GM21367 (cell line): ENCODE measurements at regions not wholly inside any gene's neighbourhood (a gene's known extent, or its start where the extent isn't known, plus 50 kb on each side); places are given as distances from the start of the nearest gene placed in this dataset.

Source experiments
- ATAC-seq: cut with Tn5 transposase; IDR thresholded peaks from one replicate; pipeline ENCODE4 v1.9.1; 2021; ENCODE audit not compliant: unreplicated experiment

- ATAC-seq, result no peak
Observed at GRCh38 chr5:147036691-147037245, 158.2 kb upstream of the PPP2R2B start.

DNA sequence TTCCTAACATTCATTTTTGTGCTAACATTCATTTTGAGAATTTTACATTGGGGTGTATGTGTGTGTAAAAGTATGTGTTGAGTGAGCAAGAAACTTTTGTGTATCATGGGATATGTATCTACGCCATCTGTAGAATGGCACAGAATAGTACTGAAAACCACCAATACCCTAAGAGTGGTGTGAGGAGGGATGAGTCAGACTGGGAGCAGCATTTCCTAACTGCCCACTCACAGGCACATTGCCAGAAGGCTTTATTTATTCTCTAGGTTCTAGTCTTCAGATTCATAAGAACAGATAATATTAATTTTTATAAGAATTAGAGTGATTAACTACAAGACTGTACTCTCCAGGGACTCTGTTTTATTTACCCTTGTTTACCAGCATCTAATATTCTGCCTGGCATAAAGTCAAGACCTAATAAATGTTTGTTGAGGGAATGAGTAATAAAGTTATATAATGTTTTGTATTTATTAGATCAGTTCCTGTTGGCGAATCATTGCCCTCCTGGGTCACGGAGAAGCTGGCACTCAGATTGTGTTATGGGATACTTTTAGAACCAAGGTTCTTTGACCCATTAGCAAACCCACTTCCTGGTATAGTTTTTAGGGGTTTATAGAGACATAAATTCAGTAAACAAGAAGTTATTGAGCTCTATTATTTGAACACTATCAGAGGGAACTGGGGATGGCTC, 159.1 kb upstream of the PPP2R2B start:
- no peak for ATAC-seq

DNA sequence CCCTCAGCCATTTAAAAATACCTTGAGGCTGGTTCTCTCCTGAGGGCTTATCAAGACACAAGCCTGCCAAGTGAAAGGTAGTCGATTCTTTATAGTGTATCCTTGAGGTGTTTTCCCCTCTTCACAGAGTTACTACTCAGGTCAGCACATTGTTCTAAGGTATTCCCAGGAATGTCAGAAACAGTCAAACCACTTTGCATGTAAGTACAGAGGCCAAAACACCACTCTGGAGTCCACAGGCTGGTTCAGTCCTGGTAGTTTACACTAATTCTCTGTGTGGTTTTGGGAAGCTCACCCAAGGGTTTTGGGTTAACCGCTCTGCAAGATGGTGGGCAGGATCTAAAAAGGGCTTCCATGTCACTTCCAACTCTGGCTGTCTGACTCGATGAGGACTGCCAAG, 162.3 kb upstream of the PPP2R2B start:
- no peak for ATAC-seq

DNA sequence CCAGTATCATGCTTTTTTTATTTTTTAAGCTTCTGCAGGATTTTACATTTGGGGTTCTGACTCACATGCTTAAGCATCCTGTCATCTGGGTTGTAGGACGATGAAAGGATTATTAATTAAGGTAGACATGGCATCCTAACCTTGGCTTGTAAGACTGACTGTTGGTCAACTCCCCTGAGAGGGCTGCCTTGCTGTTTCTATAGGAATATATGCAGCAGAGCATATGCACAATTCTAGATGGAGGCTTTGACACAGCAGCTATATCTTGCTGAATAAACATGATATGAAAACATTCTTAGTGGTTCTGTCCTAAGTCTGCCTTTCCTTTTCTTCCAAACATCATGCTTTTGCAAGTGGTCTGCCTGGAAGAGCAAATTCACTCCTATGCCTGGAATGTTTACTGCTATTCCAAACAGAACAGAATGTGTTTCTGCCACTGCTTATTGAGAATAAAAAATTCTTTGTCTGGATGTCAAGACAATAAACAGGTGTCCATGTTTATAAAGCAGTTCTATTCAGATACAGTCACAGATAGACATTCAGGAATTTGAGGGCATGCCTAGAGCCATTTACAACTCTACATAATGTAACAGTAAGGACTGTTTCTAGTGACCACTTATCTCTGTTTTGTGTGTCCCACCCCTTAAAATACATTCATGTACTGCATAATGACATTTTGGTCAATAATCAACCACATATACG, 166.2 kb upstream of the PPP2R2B start:
- ATAC-seq, result no peak

- ATAC-seq, result no peak
Observed at GRCh38 chr5:147045290-147045689, 166.7 kb upstream of the PPP2R2B start.

DNA sequence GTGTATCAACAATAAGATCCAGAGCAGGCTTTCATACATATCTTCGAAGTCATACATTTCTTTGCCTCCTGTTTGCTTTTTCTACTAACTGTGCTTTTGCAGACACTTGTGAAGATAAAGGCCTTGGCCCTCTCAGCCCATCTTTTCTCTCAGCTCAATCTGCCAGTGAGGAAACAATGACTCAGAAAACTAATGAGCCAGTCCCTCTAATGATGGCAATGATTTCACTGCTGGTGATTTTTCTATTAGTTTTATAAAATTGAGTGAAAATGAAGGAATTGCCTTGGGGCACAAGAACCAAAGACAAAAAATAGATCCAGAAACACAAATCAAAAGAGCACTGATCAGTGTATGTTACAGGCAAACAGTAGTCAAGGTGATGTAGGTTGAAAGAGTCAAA, 167.7 kb upstream of the PPP2R2B start:
- no peak for ATAC-seq

DNA sequence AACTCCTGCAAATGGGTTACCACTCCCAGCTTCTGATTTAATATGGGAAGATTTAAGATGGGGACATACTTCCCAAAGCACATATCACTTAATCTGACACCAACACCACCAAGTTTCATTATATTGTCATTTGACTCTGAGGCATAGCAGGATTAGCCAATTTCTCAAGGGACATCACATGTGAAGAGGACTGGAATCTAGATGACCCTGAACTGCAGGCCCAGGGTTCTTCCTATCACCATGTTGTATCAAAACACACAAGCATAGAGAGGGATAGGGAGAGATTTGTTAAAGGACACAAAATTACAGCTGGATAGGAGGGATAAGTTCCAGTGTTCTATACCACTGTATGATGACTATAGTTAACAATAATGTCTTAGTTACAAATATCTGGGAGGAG, 168.3 kb upstream of the PPP2R2B start:
- ATAC-seq, result no peak

GRCh38 chr5:147049764-147050163, 171.2 kb upstream of the PPP2R2B start:
- no peak for ATAC-seq

- no peak for ATAC-seq
Observed at GRCh38 chr5:147050172-147050571, 171.6 kb upstream of the PPP2R2B start.

DNA sequence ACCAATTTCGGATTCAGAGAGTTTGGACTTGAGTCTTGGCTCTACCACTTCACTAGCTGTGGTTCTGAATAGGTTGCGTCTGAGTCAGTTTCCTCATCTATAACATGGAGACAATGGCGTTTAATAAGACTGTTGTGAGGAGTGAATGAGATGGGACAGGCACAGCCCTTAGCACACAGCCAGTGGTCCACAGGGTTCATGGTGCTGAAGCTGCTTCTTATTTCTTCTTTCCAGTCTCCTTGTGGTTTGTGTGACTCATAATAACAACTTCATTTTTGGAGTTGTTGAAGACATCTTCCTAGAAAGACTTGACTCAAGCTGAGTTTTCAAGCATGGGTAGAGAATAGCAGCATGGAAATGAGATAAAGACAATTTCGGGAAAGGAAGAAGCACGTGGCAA, 172.6 kb upstream of the PPP2R2B start:
- ATAC-seq, result no peak

GRCh38 chr5:147052519-147052918, 174.0 kb upstream of the PPP2R2B start:
- ATAC-seq, result no peak

GRCh38 chr5:147055089-147055826, 176.7 kb upstream of the PPP2R2B start:
- no peak for ATAC-seq

GRCh38 chr5:147055850-147056566, 177.5 kb upstream of the PPP2R2B start:
- no peak for ATAC-seq

DNA sequence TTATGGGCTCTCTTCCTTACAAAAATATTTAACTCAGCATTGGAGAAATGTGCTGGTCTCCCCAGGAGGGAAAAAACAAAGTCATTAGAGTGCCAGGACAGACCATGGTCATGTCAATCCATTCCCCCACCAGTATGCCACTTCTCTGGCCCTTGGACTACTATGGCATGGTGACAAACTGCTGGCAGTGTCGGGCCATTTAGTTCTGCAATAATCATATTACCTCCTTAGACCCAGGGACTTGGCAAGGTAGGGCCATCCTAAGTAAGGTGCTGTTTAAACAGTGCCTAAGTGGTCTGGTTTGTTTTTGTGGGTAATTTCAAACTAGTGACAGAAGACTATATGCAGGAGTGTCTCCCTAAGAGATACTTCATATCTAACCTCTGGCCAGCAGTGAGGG, 177.8 kb upstream of the STK32A start:
- no peak for ATAC-seq

DNA sequence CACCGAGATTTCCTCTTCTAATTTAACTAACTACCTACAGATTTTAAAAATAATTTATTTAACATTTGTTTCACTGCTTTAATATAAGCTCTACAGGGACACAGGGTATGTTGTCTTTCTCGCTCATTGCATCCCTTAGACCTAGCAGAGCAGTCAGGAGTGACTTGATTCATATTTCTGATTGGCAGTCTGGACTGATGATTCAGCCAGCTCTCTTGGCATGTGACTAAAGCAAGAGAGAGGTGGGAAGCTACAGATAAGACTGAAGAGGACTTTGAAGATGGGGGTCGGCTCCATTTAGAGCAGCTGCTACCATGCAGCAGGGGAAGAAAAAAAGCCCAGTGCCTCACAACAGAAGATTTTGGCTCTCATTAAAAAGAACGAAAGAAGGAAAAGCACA, 173.4 kb upstream of the STK32A start:
- no peak for ATAC-seq

DNA sequence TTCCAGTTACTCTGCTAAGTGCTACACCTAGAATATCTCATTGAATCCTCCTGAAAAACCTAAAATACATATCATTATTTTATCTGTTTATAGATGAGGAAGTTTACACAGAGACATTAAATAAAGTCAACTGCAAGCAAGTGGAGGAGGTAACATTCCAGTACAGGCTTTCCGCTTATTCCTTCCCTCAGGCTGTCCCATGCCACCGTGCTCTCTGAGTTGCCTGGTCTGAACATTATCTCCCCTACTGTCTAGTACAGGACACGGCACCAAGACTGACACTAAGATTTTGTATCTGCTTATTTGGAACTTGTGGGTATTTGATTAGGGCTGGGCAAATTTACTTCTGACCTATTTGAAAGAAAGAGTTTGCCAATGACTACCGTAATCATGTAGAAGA, 172.4 kb upstream of the STK32A start:
- no peak for ATAC-seq

- ATAC-seq, result no peak
Observed at GRCh38 chr5:147063943-147064342, 170.9 kb upstream of the STK32A start.

DNA sequence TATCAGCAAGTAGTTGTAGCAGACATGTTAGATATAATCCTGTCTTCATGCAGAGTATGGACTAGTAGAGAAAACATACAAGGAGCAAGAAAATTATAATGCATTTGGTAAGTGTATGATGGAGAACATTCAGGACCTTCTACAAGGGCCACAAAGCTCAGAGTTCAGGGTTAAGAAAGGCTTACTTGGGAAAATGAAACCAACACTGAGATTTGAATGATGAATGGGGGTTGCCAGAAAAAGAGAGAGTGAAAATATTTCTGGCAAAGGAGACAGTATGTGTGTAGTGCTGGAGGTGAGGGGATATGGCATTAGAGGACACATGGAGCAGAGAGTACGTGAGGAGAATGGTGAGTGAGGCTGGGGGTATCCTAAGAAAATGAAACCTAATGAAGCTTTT, 169.8 kb upstream of the STK32A start:
- ATAC-seq, result peak; percentile 69

DNA sequence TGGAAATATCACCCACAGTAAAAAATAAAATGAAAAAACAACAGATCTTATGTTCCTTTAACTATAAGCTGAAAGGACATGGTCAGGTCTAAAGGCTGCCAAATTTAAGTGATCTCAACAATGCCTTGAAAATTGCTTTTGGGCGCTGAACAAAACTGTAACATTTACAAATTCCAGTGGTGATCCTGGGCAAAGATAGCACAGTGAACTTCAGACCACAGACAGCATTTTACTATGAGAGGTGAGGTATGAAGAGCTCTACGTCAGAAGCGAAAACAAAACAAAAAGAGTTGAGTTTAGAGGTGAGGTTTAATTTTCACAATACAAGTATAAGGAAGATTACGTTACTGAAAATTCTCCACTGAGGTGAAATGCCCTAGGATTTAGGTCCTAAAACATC, 165.8 kb upstream of the STK32A start:
- ATAC-seq, result no peak

GRCh38 chr5:147072622-147073021, 162.2 kb upstream of the STK32A start:
- ATAC-seq, result no peak

DNA sequence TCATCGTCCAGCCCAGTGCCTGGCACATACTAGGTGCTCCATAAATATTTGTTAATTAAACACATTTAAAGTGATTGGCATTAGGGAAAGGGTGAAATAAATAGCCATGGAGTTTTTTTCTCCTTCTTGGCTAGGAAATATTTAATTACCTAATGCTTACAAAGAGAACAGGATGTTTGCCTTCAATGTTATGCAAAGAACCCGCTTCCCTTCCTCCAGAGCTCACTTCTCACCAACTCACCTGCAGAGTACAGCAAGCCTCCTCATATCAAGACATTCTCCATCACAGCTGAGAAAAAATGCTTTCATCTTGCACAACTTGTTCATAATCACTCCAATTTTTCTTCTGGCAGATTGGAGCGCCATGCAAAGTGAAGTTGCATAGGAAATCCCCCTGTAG, 161.7 kb upstream of the STK32A start:
- ATAC-seq, result no peak
